ENCODE measurements at regions not wholly inside any gene's neighbourhood (a gene's known extent, or its start where the extent isn't known, plus 50 kb on each side); places are given as distances from the start of the nearest gene placed in this dataset.

- DNase-seq = no peak
- intact Hi-C loops (cut with DNase I) = no loop called here
Observed at GRCh38 chr2:64704161-64704560, 50.4 kb upstream of the SERTAD2 start.

GRCh38 chr2:64704996-64705395 is 51.3 kb upstream of the SERTAD2 start:
- DNase-seq = no peak
- intact Hi-C loops (cut with DNase I) = no loop called here

- intact Hi-C loops (cut with DNase I) = no loop called here
- no peak for DNase-seq
Observed at GRCh38 chr2:64707276-64707675, 53.6 kb upstream of the SERTAD2 start.

- no peak for DNase-seq
- intact Hi-C loops (cut with DNase I) = no loop called here
Observed at GRCh38 chr2:64708829-64709228, 55.1 kb upstream of the SERTAD2 start.

GRCh38 chr2:64711252-64711800 is 57.6 kb upstream of the SERTAD2 start:
- intact Hi-C loops (cut with DNase I) = loop anchor here (5.0 kb wide), 1 partner anchor 49 kb away; no protein-coding TSS in a partner anchor

GRCh38 chr2:64713686-64714085 is 60.0 kb upstream of the SERTAD2 start:
- DNase-seq = no peak
- intact Hi-C loops (cut with DNase I) = loop anchor here (5.0 kb wide), 1 partner anchor 51 kb away; no protein-coding TSS in a partner anchor

More at GRCh38 chr2:64711252-64711800, 57.6 kb upstream of the SERTAD2 start:
- no peak for DNase-seq

- intact Hi-C loops (cut with DNase I) = no loop called here
- peak in 6 of 10 donors; percentile 24 to 86 (median 42) for DNase-seq
Observed at GRCh38 chr2:64716569-64716968, 62.9 kb upstream of the SERTAD2 start.

GRCh38 chr2:64718250-64718885 is 64.7 kb upstream of the SERTAD2 start:
- DNase-seq = no peak
- intact Hi-C loops (cut with DNase I) = no loop called here

GRCh38 chr2:64720535-64721319 is 67.0 kb upstream of the SERTAD2 start:
- intact Hi-C loops (cut with DNase I) = no loop called here
- DNase-seq = no peak

- DNase-seq = no peak
- intact Hi-C loops (cut with DNase I) = no loop called here
Observed at GRCh38 chr2:64721320-64721623, 67.6 kb upstream of the SERTAD2 start.

GRCh38 chr2:64722291-64723044 is 68.8 kb upstream of the SERTAD2 start:
- intact Hi-C loops (cut with DNase I) = no loop called here

GRCh38 chr2:64727013-64727767 is 73.5 kb upstream of the SERTAD2 start:
- no peak for DNase-seq
- intact Hi-C loops (cut with DNase I) = no loop called here

More at GRCh38 chr2:64722291-64723044, 68.8 kb upstream of the SERTAD2 start:
- DNase-seq = no peak

GRCh38 chr2:64727843-64728463 is 74.2 kb upstream of the SERTAD2 start:
- no peak for DNase-seq
- intact Hi-C loops (cut with DNase I) = no loop called here

- intact Hi-C loops (cut with DNase I) = no loop called here
Observed at GRCh38 chr2:64730551-64731262, 77.0 kb upstream of the SERTAD2 start.

GRCh38 chr2:64731263-64731643 is 77.5 kb upstream of the SERTAD2 start:
- no peak for DNase-seq
- intact Hi-C loops (cut with DNase I) = no loop called here

More at GRCh38 chr2:64730551-64731262, 77.0 kb upstream of the SERTAD2 start:
- DNase-seq = peak in 8 of 10 donors; percentile 20 to 87 (median 56)

GRCh38 chr2:64731746-64732145 is 78.0 kb upstream of the SERTAD2 start:
- intact Hi-C loops (cut with DNase I) = no loop called here
- DNase-seq = no peak

- intact Hi-C loops (cut with DNase I) = no loop called here
- no peak for DNase-seq
Observed at GRCh38 chr2:64732146-64732545, 78.4 kb upstream of the SERTAD2 start.

GRCh38 chr2:64735504-64735903 is 81.8 kb upstream of the SERTAD2 start:
- intact Hi-C loops (cut with DNase I) = no loop called here
- DNase-seq = no peak

- no peak for DNase-seq
- intact Hi-C loops (cut with DNase I) = no loop called here
Observed at GRCh38 chr2:64737547-64737946, 83.8 kb upstream of the SERTAD2 start.
